ENCODE measurements at regions not wholly inside any gene's neighbourhood (a gene's known extent, or its start where the extent isn't known, plus 50 kb on each side); places are given as distances from the start of the nearest gene placed in this dataset.

DNA sequence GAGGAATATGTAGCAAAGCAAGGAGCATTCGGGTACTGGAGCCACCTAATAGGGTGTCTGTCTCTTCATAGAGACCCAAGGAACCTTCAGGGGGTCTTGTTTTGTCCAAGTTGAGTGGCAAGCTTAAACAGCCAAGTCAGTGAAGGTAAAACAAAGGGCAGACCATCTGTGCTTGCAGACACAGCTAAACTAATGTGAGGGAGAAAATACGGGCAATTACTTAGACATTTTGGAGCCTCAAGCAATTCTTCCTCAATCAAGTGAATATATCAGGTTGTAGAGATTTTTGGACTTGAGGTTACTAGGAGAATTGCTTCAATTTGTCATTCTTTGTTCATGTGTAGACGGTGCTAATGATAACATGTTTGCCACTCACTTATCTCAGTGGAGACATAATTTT, 148.2 kb upstream of the ARHGAP20 start:
- TF ChIP-seq, protein P1, sequence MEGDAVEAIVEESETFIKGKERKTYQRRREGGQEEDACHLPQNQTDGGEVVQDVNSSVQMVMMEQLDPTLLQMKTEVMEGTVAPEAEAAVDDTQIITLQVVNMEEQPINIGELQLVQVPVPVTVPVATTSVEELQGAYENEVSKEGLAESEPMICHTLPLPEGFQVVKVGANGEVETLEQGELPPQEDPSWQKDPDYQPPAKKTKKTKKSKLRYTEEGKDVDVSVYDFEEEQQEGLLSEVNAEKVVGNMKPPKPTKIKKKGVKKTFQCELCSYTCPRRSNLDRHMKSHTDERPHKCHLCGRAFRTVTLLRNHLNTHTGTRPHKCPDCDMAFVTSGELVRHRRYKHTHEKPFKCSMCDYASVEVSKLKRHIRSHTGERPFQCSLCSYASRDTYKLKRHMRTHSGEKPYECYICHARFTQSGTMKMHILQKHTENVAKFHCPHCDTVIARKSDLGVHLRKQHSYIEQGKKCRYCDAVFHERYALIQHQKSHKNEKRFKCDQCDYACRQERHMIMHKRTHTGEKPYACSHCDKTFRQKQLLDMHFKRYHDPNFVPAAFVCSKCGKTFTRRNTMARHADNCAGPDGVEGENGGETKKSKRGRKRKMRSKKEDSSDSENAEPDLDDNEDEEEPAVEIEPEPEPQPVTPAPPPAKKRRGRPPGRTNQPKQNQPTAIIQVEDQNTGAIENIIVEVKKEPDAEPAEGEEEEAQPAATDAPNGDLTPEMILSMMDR (IDR thresholded peaks at IDR 0.05) = no peak
- no peak for TF ChIP-seq POLR2A (IDR thresholded peaks at IDR 0.05)

All from lower leg skin (tissue), 3 donors.